H1 (cell line): ENCODE measurements at regions not wholly inside any gene's neighbourhood (a gene's known extent, or its start where the extent isn't known, plus 50 kb on each side); places are given as distances from the start of the nearest gene placed in this dataset.

Experiments used
- CTCF ChIA-PET: fragments of 300-600 bp; sonication (Branson Sonifier 250); formaldehyde crosslinking; loops from one replicate; lab custom pipeline; 2021; ENCODE audit not compliant: partially characterized antibody; lab: Charles Lee
- POLR2A ChIA-PET: fragments of 300-600 bp; sonication (Branson Sonifier 250); formaldehyde crosslinking; loops from one replicate; lab custom pipeline; 2021; ENCODE audit warnings: inconsistent platforms; ENCODE audit not compliant: partially characterized antibody; lab: Charles Lee
- DNase-seq, 2 experiments: peaks; one replicate each; pipeline versions ENCODE4 v3.0.0 to v3.0.0-alpha.2; 2010 to 2022; ENCODE audit warnings: low spot score in 2 of 2, low read depth in 1 of 2, mixed read lengths in 1 of 2
- FAIRE-seq: peaks from 2 replicates; lab custom pipeline; 2011; peaks lifted over from hg19 to GRCh38; lab: Jason Lieb, UNC
- H2AFZ ChIP-seq: 2 replicates; pipeline ENCODE4 v1.8.1; 2012; ENCODE audit warnings: low read length, inconsistent platforms
- H2AK5ac ChIP-seq: 2 replicates; pipeline ENCODE4 v1.6.1; 2013; ENCODE audit warnings: low read depth, low read length
- H2BK120ac ChIP-seq: replicated peaks from 2 replicates; pipeline ENCODE3; 2013; ENCODE audit warnings: low read depth, low read length, inconsistent platforms
- H2BK12ac ChIP-seq: 2 replicates; pipeline ENCODE4 v1.6.1; 2013; ENCODE audit warnings: low read depth, low read length
- H2BK15ac ChIP-seq: 2 replicates; pipeline ENCODE4 v1.6.1; 2013; ENCODE audit warnings: low read length
- H2BK20ac ChIP-seq: 2 replicates; pipeline ENCODE4 v1.6.1; 2013; ENCODE audit warnings: low read length
- H2BK5ac ChIP-seq: 2 replicates; pipeline ENCODE4 v1.6.1; 2013; ENCODE audit warnings: low read depth, low read length
- H3K14ac ChIP-seq: 2 replicates; pipeline ENCODE4 v1.6.1; 2013; ENCODE audit warnings: inconsistent platforms; ENCODE audit not compliant: insufficient read length
- H3K18ac ChIP-seq: 2 replicates; pipeline ENCODE4 v1.6.1; 2013; ENCODE audit warnings: low read length; ENCODE audit errors: extremely low read depth
- H3K23ac ChIP-seq: 2 replicates; pipeline ENCODE4 v1.6.1; 2013; ENCODE audit warnings: inconsistent platforms; ENCODE audit not compliant: insufficient read length
- H3K23me2 ChIP-seq: 2 replicates; pipeline ENCODE4 v1.6.1; 2013; ENCODE audit warnings: low read depth, low read length
- H3K27ac ChIP-seq: 2 replicates; pipeline ENCODE4 v1.6.1; 2011; ENCODE audit warnings: low read depth, low read length, inconsistent platforms
- H3K27me3 ChIP-seq, 4 experiments: replicated peaks in 1 of 4; 1 replicate in 1 of 4; 2 replicates in 3 of 4; pipeline versions ENCODE4 v1.6.1 to v1.8.1; 2011 to 2013; ENCODE audit warnings: low read length in 3 of 4, mild to moderate bottlenecking in 3 of 4, inconsistent platforms in 2 of 4, mixed read lengths in 2 of 4, moderate library complexity in 1 of 4; ENCODE audit not compliant: control insufficient read depth in 3 of 4, insufficient read depth in 3 of 4; ENCODE audit errors: extremely low read depth in 1 of 4
- H3K36me3 ChIP-seq, 4 experiments: 2 replicates each; pipeline versions ENCODE4 v1.6.1 to v1.8.1; 2011 to 2013; ENCODE audit warnings: mild to moderate bottlenecking in 4 of 4, low read length in 3 of 4, moderate library complexity in 2 of 4, control low read depth in 1 of 4, inconsistent platforms in 1 of 4; ENCODE audit not compliant: insufficient read depth in 4 of 4, control insufficient read depth in 2 of 4
- H3K4ac ChIP-seq: replicated peaks from 2 replicates; pipeline ENCODE3; 2013; ENCODE audit warnings: low read length, low read depth, mixed read lengths, inconsistent platforms; ENCODE audit not compliant: insufficient read length
- H3K4me1 ChIP-seq, 4 experiments: replicated peaks in 1 of 4; 1 replicate in 1 of 4; 2 replicates in 3 of 4; pipeline versions ENCODE4 v1.6.1 to v1.8.1; 2011 to 2013; ENCODE audit warnings: low read length in 3 of 4, inconsistent platforms in 2 of 4, mixed read lengths in 1 of 4; ENCODE audit not compliant: insufficient read depth in 4 of 4, control insufficient read depth in 3 of 4
- H3K4me2 ChIP-seq, 2 experiments: 2 replicates each; pipeline versions ENCODE4 v1.6.1 to v1.8.1; 2011 to 2013; ENCODE audit warnings: low read depth in 2 of 2, low read length in 2 of 2, control low read depth in 1 of 2, inconsistent platforms in 1 of 2, mild to moderate bottlenecking in 1 of 2; ENCODE audit not compliant: insufficient read depth in 1 of 2
- H3K4me3 ChIP-seq, 4 experiments: fragments of 200-600, 300-600 bp in 1 of 4; sonication (generic), shearing (Covaris generic), sonication (Bioruptor Twin) in 1 of 4; 2 replicates each; pipeline versions ENCODE4 v1.5.1 to v1.8.1; 2011 to 2016; ENCODE audit warnings: low read length in 4 of 4, low read depth in 3 of 4, control low read depth in 2 of 4, inconsistent platforms in 2 of 4, mild to moderate bottlenecking in 2 of 4, mixed read lengths in 1 of 4, moderate library complexity in 1 of 4; ENCODE audit not compliant: insufficient read depth in 2 of 4; ENCODE audit errors: extremely low read depth in 1 of 4
- H3K56ac ChIP-seq: replicated peaks from 2 replicates; pipeline ENCODE3; 2013; ENCODE audit warnings: low read depth, mild to moderate bottlenecking, mixed read lengths, low read length, inconsistent platforms; ENCODE audit not compliant: insufficient read length
- H3K79me1 ChIP-seq: 2 replicates; pipeline ENCODE4 v1.6.1; 2013; ENCODE audit warnings: low read depth, low read length, control low read depth
- H3K79me2 ChIP-seq, 2 experiments: 2 replicates each; pipeline versions ENCODE4 v1.6.1 to v1.8.1; 2012 to 2013; ENCODE audit warnings: low read length in 2 of 2, mild to moderate bottlenecking in 2 of 2, inconsistent platforms in 1 of 2; ENCODE audit not compliant: insufficient read depth in 2 of 2, control insufficient read depth in 1 of 2
- H3K9ac ChIP-seq, 4 experiments: replicated peaks in 1 of 4; 1 replicate in 1 of 4; 2 replicates in 3 of 4; pipeline versions ENCODE4 v1.6.1 to v1.8.1; 2011 to 2013; ENCODE audit warnings: low read depth in 3 of 4, low read length in 3 of 4, control low read depth in 2 of 4, mild to moderate bottlenecking in 2 of 4, moderate library complexity in 2 of 4, inconsistent platforms in 1 of 4; ENCODE audit errors: extremely low read depth in 1 of 4
- H3K9me3 ChIP-seq, 2 experiments: 2 replicates each; pipeline versions ENCODE4 v1.6.1 to v1.8.1; 2012 to 2013; ENCODE audit warnings: mild to moderate bottlenecking in 2 of 2, moderate library complexity in 2 of 2, control low read depth in 1 of 2, inconsistent platforms in 1 of 2, low read depth in 1 of 2, low read length in 1 of 2, mixed read lengths in 1 of 2; ENCODE audit not compliant: insufficient read depth in 2 of 2
- H4K20me1 ChIP-seq, 2 experiments: replicated peaks in 1 of 2; 2 replicates each; pipeline versions ENCODE3 to v1.8.1; 2011 to 2013; ENCODE audit warnings: inconsistent platforms in 2 of 2, low read length in 2 of 2, mild to moderate bottlenecking in 1 of 2; ENCODE audit not compliant: insufficient read depth in 2 of 2, control insufficient read depth in 1 of 2
- H4K5ac ChIP-seq: 2 replicates; pipeline ENCODE4 v1.6.1; 2013; ENCODE audit warnings: low read length, low read depth, mixed read lengths, inconsistent platforms; ENCODE audit not compliant: insufficient read length
- H4K8ac ChIP-seq: 2 replicates; pipeline ENCODE4 v1.8.0; 2013; ENCODE audit warnings: mild to moderate bottlenecking, moderate library complexity, low read length, inconsistent platforms; ENCODE audit not compliant: insufficient read depth; ENCODE audit errors: extremely low read depth
- H4K91ac ChIP-seq: replicated peaks from 2 replicates; pipeline ENCODE3; 2013; ENCODE audit warnings: low read length, mixed read lengths, inconsistent platforms; ENCODE audit not compliant: insufficient read length
- CHD1 ChIP-seq: IDR thresholded peaks from 2 replicates; pipeline ENCODE4 v1.6.1; 2012; ENCODE audit warnings: low read depth, low read length, improper control_type of control experiment
- EGR1 ChIP-seq: IDR thresholded peaks from 2 replicates; pipeline ENCODE4 v1.6.1; 2011; ENCODE audit warnings: low read depth, low read length, borderline replicate concordance
- GABPA ChIP-seq: IDR thresholded peaks from 2 replicates; pipeline ENCODE4 v1.6.1; 2011; ENCODE audit warnings: mild to moderate bottlenecking, low read length, moderate library complexity, borderline replicate concordance; ENCODE audit not compliant: insufficient read depth
- HDAC6 ChIP-seq: IDR thresholded peaks from one replicate; pipeline ENCODE4 v1.7.1; 2012; ENCODE audit warnings: low read depth, mild to moderate bottlenecking, inconsistent platforms, low read length, moderate library complexity
- MAFK ChIP-seq: IDR thresholded peaks from 2 replicates; pipeline ENCODE4 v1.6.1; 2012; ENCODE audit warnings: low read depth, mild to moderate bottlenecking, improper control_type of control experiment, low read length
- POLR2AphosphoS5 ChIP-seq: IDR thresholded peaks from 2 replicates; pipeline ENCODE4 v1.6.1; 2011; ENCODE audit warnings: low read depth, low read length
- TAF7 ChIP-seq: optimal IDR thresholded peaks from 2 replicates; pipeline ENCODE3; 2011; ENCODE audit warnings: low read depth, mild to moderate bottlenecking, inconsistent platforms, low read length, moderate library complexity, borderline replicate concordance
- WGBS, 2 experiments: shearing (Covaris generic) in 1 of 2; methylation state at CpG; one replicate each; pipeline versions ENCODE4 v1.1.6 to v1.1.7; 2013 to 2015; ENCODE audit warnings: low lambda C conversion rate in 2 of 2, mixed read lengths in 2 of 2, inconsistent platforms in 1 of 2, low coverage in 1 of 2, missing lambda C conversion rate in 1 of 2; ENCODE audit not compliant: insufficient replicate concordance in 2 of 2, insufficient coverage in 1 of 2, insufficient read length in 1 of 2; ENCODE audit errors: extremely low coverage in 1 of 2, missing lambda C conversion rate in 1 of 2; 5-methylcytosine and 5-hydroxymethylcytosine counted together

DNA sequence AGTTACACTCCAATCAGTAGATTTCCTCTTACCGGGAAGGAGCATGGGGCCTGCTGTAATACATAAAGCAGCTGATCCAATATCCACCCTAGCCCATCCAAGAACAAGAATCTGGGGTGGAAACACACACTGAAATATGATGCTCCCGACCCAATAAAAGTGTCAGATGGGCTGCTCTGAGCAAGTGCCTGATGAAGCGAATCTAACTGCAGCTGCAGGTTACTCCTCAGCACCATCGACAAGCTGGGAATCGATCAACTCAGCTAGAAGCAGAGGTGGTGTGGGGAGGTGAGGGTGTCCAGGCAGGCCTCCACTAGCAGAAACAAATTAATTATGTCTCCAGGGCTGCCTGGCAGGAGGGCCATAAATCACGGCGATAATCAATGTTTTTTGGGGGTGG, 64.0 kb upstream of the WSCD2 start:
- no peak overlapping the region for H3K23ac ChIP-seq
- DNase-seq (no peak), FAIRE-seq (no peak)
- no peak overlapping the region for H3K4me3 ChIP-seq
- no peak overlapping the region for H3K4ac ChIP-seq
- H3K9ac ChIP-seq: no peak overlapping the region
- H3K9me3 ChIP-seq: no peaks in the 10 kb centered on the region
- H4K91ac ChIP-seq: no peak overlapping the region
- H2BK5ac ChIP-seq: no peak overlapping the region
- 80% methylated on average over 7 of the region's 7 CpGs; no CpG with 5 or more reads in 1 of the 2 experiments for WGBS, 2 experiments
- H3K4me2 ChIP-seq: no peak overlapping the region
- H4K5ac ChIP-seq: no peak overlapping the region
- no peaks in the 10 kb centered on the region for H3K79me1 ChIP-seq
- no peak overlapping the region for H2BK20ac ChIP-seq
- no peaks in the 10 kb centered on the region for H3K36me3 ChIP-seq
- ChIA-PET POLR2A (no interaction called here), CTCF (interaction anchor here (1.1 to 4.5 kb wide), 17 partner anchors 8 to 449 kb away, joined by 3 to 47 read pairs (median 4); no protein-coding TSS in a partner anchor)
- no peaks in the 10 kb centered on the region for H3K4me1 ChIP-seq
- no peak overlapping the region for H3K18ac ChIP-seq
- no peak overlapping the region for H4K8ac ChIP-seq
- no peaks in the 10 kb centered on the region for H4K20me1 ChIP-seq
- no peak overlapping the region for H2BK12ac ChIP-seq
- H3K27ac ChIP-seq: no peak overlapping the region
- no peak overlapping the region for H3K56ac ChIP-seq
- no peaks in the 10 kb centered on the region for H3K79me2 ChIP-seq
- no peak overlapping the region for H2BK120ac ChIP-seq
- TF ChIP-seq MAFK (no peak), TAF7 (no peak), EGR1 (no peak), POLR2AphosphoS5 (no peak), HDAC6 (no peak), CHD1 (no peak), GABPA (no peak)
- H3K27me3 ChIP-seq: no peaks in the 10 kb centered on the region; a peak in 1 of 7 replicates
- H2BK15ac ChIP-seq: no peak overlapping the region
- no peak overlapping the region for H3K14ac ChIP-seq
- H3K23me2 ChIP-seq: no peaks in the 10 kb centered on the region
- H2AK5ac ChIP-seq: no peak overlapping the region
- H2AFZ ChIP-seq: no peak overlapping the region
